T-helper 1 cell treated with Interleukin-12 subunit alpha and Interleukin-12 subunit beta and Interleukin-4 antibody, amounts not matched to agents 30 μg/mL and 1 μg/mL, for 36 hours (primary cell): ENCODE measurements at regions not wholly inside any gene's neighbourhood (a gene's known extent, or its start where the extent isn't known, plus 50 kb on each side); places are given as distances from the start of the nearest gene placed in this dataset.
"Not testable (repeated sequence)": the region's sequence is repeated elsewhere in the genome, so short reads cannot be mapped to it uniquely, and the experiment has no call there.

Experiments
- H3K27ac Mint-ChIP-seq: one replicate; pipeline ENCODE4 v1.8.0; 2021; ENCODE audit warnings: mild to moderate bottlenecking, mixed read lengths
- H3K27me3 Mint-ChIP-seq: one replicate; pipeline ENCODE4 v1.8.0; 2021; ENCODE audit warnings: low read depth, mixed read lengths
- H3K36me3 Mint-ChIP-seq: one replicate; pipeline ENCODE4 v1.8.0; 2021; ENCODE audit warnings: low read depth, mixed read lengths
- H3K4me1 Mint-ChIP-seq: one replicate; pipeline ENCODE4 v1.8.0; 2021; ENCODE audit warnings: low read depth, mixed read lengths
- H3K4me3 Mint-ChIP-seq: one replicate; pipeline ENCODE4 v1.8.0; 2021; ENCODE audit warnings: mild to moderate bottlenecking, moderate library complexity, mixed read lengths
- H3K9me3 Mint-ChIP-seq: one replicate; pipeline ENCODE4 v1.8.0; 2021; ENCODE audit warnings: mixed read lengths

- H3K4me3 Mint-ChIP-seq, H3K27me3 Mint-ChIP-seq, H3K4me1 Mint-ChIP-seq, H3K27ac Mint-ChIP-seq, H3K36me3 Mint-ChIP-seq: not testable (repeated sequence)
- peaks cover 20% of the 10 kb centered on the region for H3K9me3 Mint-ChIP-seq
These were observed 1056.1 kb downstream of the SLITRK5 start for GRCh38 chr13:88727236-88727635.

DNA sequence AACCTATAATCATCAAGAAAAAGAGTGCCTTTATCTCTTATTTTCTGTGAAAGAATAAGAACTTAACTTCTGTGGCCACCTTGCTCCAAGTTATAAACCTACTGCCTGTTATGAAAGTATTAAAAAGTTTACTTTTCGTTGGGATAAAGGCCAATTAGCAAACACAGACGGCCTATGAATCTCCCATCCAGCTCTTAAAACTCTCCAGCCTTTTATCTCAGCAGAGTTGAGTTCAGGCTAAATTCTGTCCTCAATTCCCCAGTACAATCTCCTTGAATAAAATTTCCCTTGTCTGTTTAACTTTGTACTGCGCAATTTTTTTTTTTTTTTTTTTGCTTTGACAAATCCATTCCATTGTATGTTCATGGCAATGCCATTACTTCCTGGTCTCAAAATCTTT, 1058.4 kb downstream of the SLITRK5 start:
- no peaks in the 10 kb centered on the region for H3K4me1 Mint-ChIP-seq
- H3K4me3 Mint-ChIP-seq, result no peak overlapping the region

DNA sequence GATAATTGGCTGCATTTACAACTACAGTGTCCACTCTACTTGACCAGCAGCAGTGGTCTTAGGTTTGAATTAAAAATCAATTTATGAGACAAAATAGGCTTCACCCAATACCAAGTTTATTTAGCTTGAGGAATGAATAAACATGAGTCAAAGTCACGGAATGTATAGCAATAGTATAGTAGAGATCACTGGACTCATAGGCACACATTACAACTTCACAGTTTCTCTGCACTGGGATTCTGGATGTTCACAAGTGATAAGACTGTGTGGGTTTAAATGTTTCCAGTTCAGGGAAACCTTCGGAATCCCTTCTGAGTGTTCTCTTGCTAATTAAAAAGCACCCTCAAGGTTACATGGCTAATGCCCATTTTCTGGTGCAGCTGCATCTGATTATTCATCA, 1064.9 kb downstream of the SLITRK5 start:
- Mint-ChIP-seq H3K27me3 (no peaks in the 10 kb centered on the region), H3K36me3 (no peaks in the 10 kb centered on the region), H3K4me3 (no peak overlapping the region), H3K27ac (no peak overlapping the region), H3K4me1 (no peaks in the 10 kb centered on the region), H3K9me3 (peaks cover 5% of the 10 kb centered on the region)

More for the DNA sequence above, 1058.4 kb downstream of the SLITRK5 start:
- Mint-ChIP-seq H3K9me3 (peaks cover 9% of the 10 kb centered on the region), H3K27ac (no peak overlapping the region), H3K27me3 (no peaks in the 10 kb centered on the region), H3K36me3 (no peaks in the 10 kb centered on the region)

DNA sequence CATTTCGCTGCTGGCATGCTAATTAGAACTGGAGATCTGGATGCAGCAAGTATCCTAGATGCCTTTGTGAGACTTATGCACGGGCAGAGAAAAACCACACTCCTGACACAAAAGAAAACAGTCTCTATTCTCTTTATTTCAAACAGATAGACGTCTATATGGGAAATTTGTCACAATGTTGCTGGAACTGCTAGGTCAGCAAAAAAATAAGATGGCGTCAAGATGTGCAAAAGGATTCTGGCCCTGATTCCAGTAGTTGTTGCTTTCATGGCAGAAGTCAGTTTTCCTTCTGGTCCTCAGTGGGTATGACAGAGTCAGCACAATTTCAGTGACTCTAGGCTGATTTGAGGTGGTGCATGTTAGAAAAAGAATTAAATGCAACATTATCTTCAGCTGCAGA, 1068.0 kb downstream of the SLITRK5 start:
- Mint-ChIP-seq H3K4me3 (no peak overlapping the region), H3K27me3 (no peaks in the 10 kb centered on the region), H3K27ac (no peak overlapping the region), H3K9me3 (peaks cover 9% of the 10 kb centered on the region), H3K36me3 (no peaks in the 10 kb centered on the region), H3K4me1 (no peaks in the 10 kb centered on the region)

GRCh38 chr13:88744289-88744688, 1073.1 kb downstream of the SLITRK5 start:
- H3K4me3 Mint-ChIP-seq, result no peak overlapping the region

GRCh38 chr13:88745011-88745410, 1073.8 kb downstream of the SLITRK5 start:
- Mint-ChIP-seq H3K9me3 (peaks cover 4% of the 10 kb centered on the region), H3K27ac (no peak overlapping the region), H3K4me1 (no peaks in the 10 kb centered on the region), H3K36me3 (no peaks in the 10 kb centered on the region), H3K4me3 (no peak overlapping the region), H3K27me3 (no peaks in the 10 kb centered on the region)

More at GRCh38 chr13:88744289-88744688, 1073.1 kb downstream of the SLITRK5 start:
- no peaks in the 10 kb centered on the region for H3K4me1 Mint-ChIP-seq
- H3K27ac Mint-ChIP-seq, result no peak overlapping the region
- H3K36me3 Mint-ChIP-seq, result no peaks in the 10 kb centered on the region
- no peaks in the 10 kb centered on the region for H3K27me3 Mint-ChIP-seq
- H3K9me3 Mint-ChIP-seq, result peaks cover 4% of the 10 kb centered on the region

DNA sequence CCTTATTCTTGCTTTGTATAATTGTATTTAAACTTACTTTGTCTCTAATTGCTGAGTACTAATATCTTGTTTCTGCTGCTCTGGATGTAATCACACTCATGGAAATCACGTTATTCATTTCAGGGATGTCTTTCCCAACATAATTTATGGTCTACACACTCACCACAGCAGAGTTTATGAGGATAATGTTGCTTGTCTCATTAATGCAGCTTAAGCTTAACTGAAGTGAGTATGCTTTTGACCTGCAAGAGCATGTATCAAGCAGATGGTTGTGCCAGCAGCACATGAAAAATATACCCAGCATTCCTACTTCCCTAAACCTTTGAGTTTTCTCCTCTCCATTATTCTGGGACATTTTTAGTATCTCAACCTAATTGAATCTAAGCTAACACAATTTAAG, 1080.9 kb downstream of the SLITRK5 start:
- Mint-ChIP-seq H3K27ac (no peak overlapping the region), H3K4me3 (no peak overlapping the region), H3K4me1 (no peaks in the 10 kb centered on the region), H3K36me3 (no peaks in the 10 kb centered on the region), H3K9me3 (no peaks in the 10 kb centered on the region), H3K27me3 (no peaks in the 10 kb centered on the region)

GRCh38 chr13:88754141-88754540, 1083.0 kb downstream of the SLITRK5 start:
- Mint-ChIP-seq H3K4me1 (no peaks in the 10 kb centered on the region), H3K36me3 (no peaks in the 10 kb centered on the region), H3K9me3 (peaks cover 5% of the 10 kb centered on the region), H3K27ac (no peak overlapping the region), H3K4me3 (no peak overlapping the region), H3K27me3 (no peaks in the 10 kb centered on the region)

- H3K36me3 Mint-ChIP-seq, result no peaks in the 10 kb centered on the region
- no peak overlapping the region for H3K27ac Mint-ChIP-seq
- no peaks in the 10 kb centered on the region for H3K4me1 Mint-ChIP-seq
- H3K4me3 Mint-ChIP-seq, result no peak overlapping the region
- peaks cover 5% of the 10 kb centered on the region for H3K9me3 Mint-ChIP-seq
- H3K27me3 Mint-ChIP-seq, result no peaks in the 10 kb centered on the region
These were observed 1090.0 kb downstream of the SLITRK5 start for GRCh38 chr13:88761145-88761544.

DNA sequence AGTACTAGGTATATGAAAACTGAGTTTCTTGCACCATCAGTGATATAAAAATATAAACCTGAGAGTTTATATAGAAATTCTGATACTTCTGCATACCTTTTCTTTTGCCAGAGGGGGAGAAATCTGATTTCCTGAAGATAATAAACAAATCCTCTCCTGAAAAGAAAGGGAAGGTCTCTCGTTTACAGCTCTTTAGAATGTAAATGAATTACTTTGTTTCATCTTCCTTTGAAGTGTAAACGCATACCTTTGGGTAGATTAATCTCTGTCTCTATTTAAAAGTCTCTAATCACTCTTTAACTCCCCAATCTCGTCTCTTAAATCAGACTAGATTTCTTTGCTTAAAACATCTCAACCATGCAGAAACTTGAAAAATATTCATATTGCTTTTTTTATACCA, 1092.9 kb downstream of the SLITRK5 start:
- Mint-ChIP-seq H3K27ac (no peak overlapping the region), H3K4me3 (no peak overlapping the region), H3K4me1 (no peaks in the 10 kb centered on the region), H3K36me3 (no peaks in the 10 kb centered on the region), H3K27me3 (no peaks in the 10 kb centered on the region), H3K9me3 (no peaks in the 10 kb centered on the region)

- no peaks in the 10 kb centered on the region for H3K36me3 Mint-ChIP-seq
- H3K27me3 Mint-ChIP-seq, result no peaks in the 10 kb centered on the region
- no peak overlapping the region for H3K27ac Mint-ChIP-seq
- H3K4me3 Mint-ChIP-seq, result no peak overlapping the region
- H3K4me1 Mint-ChIP-seq, result no peaks in the 10 kb centered on the region
- peaks cover 4% of the 10 kb centered on the region for H3K9me3 Mint-ChIP-seq
These were observed 1129.3 kb downstream of the SLITRK5 start for GRCh38 chr13:88800505-88800904.

GRCh38 chr13:88801361-88801760, 1130.2 kb downstream of the SLITRK5 start:
- Mint-ChIP-seq H3K36me3 (no peaks in the 10 kb centered on the region), H3K4me3 (no peak overlapping the region), H3K27ac (no peak overlapping the region), H3K9me3 (peaks cover 4% of the 10 kb centered on the region), H3K27me3 (no peaks in the 10 kb centered on the region), H3K4me1 (no peaks in the 10 kb centered on the region)

- H3K4me1 Mint-ChIP-seq, result no peaks in the 10 kb centered on the region
- H3K36me3 Mint-ChIP-seq, result no peaks in the 10 kb centered on the region
- H3K9me3 Mint-ChIP-seq, result peaks cover 4% of the 10 kb centered on the region
- H3K27ac Mint-ChIP-seq, result no peak overlapping the region
- H3K27me3 Mint-ChIP-seq, result no peaks in the 10 kb centered on the region
- no peak overlapping the region for H3K4me3 Mint-ChIP-seq
These were observed 1131.7 kb downstream of the SLITRK5 start for GRCh38 chr13:88802886-88803285.

- Mint-ChIP-seq H3K36me3 (no peaks in the 10 kb centered on the region), H3K9me3 (no peaks in the 10 kb centered on the region), H3K27me3 (no peaks in the 10 kb centered on the region), H3K4me3 (no peak overlapping the region), H3K27ac (no peak overlapping the region), H3K4me1 (no peaks in the 10 kb centered on the region)
These were observed 1135.3 kb downstream of the SLITRK5 start for GRCh38 chr13:88806438-88806837.

DNA sequence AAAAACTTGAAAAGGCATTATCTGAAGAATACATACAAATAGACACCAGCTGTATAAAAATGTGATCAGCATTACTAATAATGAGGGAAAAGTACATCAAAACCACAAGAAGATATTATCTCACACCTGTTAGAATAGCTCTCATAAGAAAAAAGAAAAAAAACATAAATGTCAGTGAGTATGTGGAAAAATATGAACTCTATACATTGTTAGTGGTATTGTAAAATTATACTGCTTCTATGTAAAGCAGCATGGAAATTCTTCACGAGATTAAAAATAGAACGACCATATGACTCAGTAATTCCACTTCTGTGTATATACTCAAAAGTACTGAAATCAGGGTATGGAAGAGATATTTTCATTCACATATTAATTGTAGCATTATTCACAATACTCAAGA, 1146.4 kb downstream of the SLITRK5 start:
- no peak overlapping the region for H3K27ac Mint-ChIP-seq
- H3K4me1 Mint-ChIP-seq, result no peaks in the 10 kb centered on the region

DNA sequence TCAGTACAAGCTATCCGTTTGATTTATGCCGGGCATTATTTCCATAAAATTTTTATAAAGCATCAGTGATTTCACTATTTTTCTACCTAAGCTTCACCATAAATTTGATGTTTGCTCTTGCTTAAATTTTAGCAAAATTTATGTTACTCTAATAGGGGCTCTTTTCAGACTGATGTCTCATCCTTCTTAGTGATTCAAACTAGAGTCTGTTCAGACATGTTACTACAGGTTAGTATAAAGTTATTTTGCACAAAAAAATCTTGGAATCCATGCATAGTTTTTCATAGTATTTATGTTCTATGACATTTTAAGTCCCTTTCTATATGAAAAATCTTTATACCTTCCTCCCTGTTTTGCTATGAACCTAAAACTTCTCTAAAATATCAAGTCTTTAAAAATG, 1151.9 kb downstream of the SLITRK5 start:
- H3K27me3 Mint-ChIP-seq, result no peaks in the 10 kb centered on the region
- no peaks in the 10 kb centered on the region for H3K4me1 Mint-ChIP-seq
- no peak overlapping the region for H3K4me3 Mint-ChIP-seq
- no peak overlapping the region for H3K27ac Mint-ChIP-seq
- no peaks in the 10 kb centered on the region for H3K36me3 Mint-ChIP-seq
- H3K9me3 Mint-ChIP-seq, result peaks cover 9% of the 10 kb centered on the region

More for the DNA sequence above, 1146.4 kb downstream of the SLITRK5 start:
- no peak overlapping the region for H3K4me3 Mint-ChIP-seq
- H3K27me3 Mint-ChIP-seq, result no peaks in the 10 kb centered on the region
- no peaks in the 10 kb centered on the region for H3K9me3 Mint-ChIP-seq
- H3K36me3 Mint-ChIP-seq, result no peaks in the 10 kb centered on the region
